ENCODE measurements at regions not wholly inside any gene's neighbourhood (a gene's known extent, or its start where the extent isn't known, plus 50 kb on each side); places are given as distances from the start of the nearest gene placed in this dataset.

- peaks cover 0 to 6% of the 10 kb centered on the region in 2 donors for H3K9me3 Mint-ChIP-seq
- H3K36me3 Mint-ChIP-seq, result peaks cover 0 to 3% of the 10 kb centered on the region in 2 donors
- no peak for DNase-seq (ENCODE audit: low spot score in 2 of 2)
- no peak for ATAC-seq
- no peak overlapping the region for H3K27ac Mint-ChIP-seq
Measured at GRCh38 chr5:67530609-67531255, 334.1 kb upstream of the CD180 start.

- H3K27ac Mint-ChIP-seq, result no peak overlapping the region
- peaks cover 0 to 5% of the 10 kb centered on the region in 2 donors for H3K36me3 Mint-ChIP-seq
- DNase-seq (ENCODE audit: low spot score in 2 of 2) (no peak), ATAC-seq (no peak)
- peaks cover 0 to 6% of the 10 kb centered on the region in 2 donors for H3K9me3 Mint-ChIP-seq
Measured at GRCh38 chr5:67528953-67529352, 332.4 kb upstream of the CD180 start.

GRCh38 chr5:67526793-67527192, 330.2 kb upstream of the CD180 start:
- DNase-seq (ENCODE audit: low spot score in 2 of 2) (no peak), ATAC-seq (no peak)
- peaks cover 0 to 5% of the 10 kb centered on the region in 2 donors for H3K36me3 Mint-ChIP-seq
- peaks cover 0 to 6% of the 10 kb centered on the region in 2 donors for H3K9me3 Mint-ChIP-seq
- no peak overlapping the region for H3K27ac Mint-ChIP-seq

GRCh38 chr5:67520161-67520908, 323.7 kb upstream of the CD180 start:
- H3K27ac Mint-ChIP-seq, result no peak overlapping the region
- ATAC-seq (no peak), DNase-seq (ENCODE audit: low spot score in 2 of 2) (no peak)
- no peaks in the 10 kb centered on the region for H3K36me3 Mint-ChIP-seq
- no peaks in the 10 kb centered on the region for H3K9me3 Mint-ChIP-seq

- H3K9me3 Mint-ChIP-seq, result peaks cover 0 to 3% of the 10 kb centered on the region in 2 donors
- DNase-seq (ENCODE audit: low spot score in 2 of 2), result no peak
- ATAC-seq, result no peak
- no peak overlapping the region for H3K27ac Mint-ChIP-seq
- H3K36me3 Mint-ChIP-seq, result no peaks in the 10 kb centered on the region
Measured at GRCh38 chr5:67518227-67518626, 321.6 kb upstream of the CD180 start.

- ATAC-seq (no peak), DNase-seq (ENCODE audit: low spot score in 2 of 2) (no peak)
- Mint-ChIP-seq H3K36me3 (no peaks in the 10 kb centered on the region), H3K9me3 (peaks cover 0 to 3% of the 10 kb centered on the region in 2 donors), H3K27ac (no peak overlapping the region)
Measured at GRCh38 chr5:67516948-67517565, 320.5 kb upstream of the CD180 start.

GRCh38 chr5:67515762-67516161, 319.2 kb upstream of the CD180 start:
- ATAC-seq, result peak in 1 of 2 donors; percentile 39
- no peaks in the 10 kb centered on the region for H3K36me3 Mint-ChIP-seq
- H3K27ac Mint-ChIP-seq, result peak overlapping the region in 1 of 2 donors; percentile 19
- H3K9me3 Mint-ChIP-seq, result peaks cover 0 to 3% of the 10 kb centered on the region in 2 donors
- no peak for DNase-seq (ENCODE audit: low spot score in 2 of 2)

GRCh38 chr5:67515020-67515689, 318.6 kb upstream of the CD180 start:
- peaks cover 3 to 5% of the 10 kb centered on the region in 2 donors for H3K9me3 Mint-ChIP-seq
- peak overlapping the region in 1 of 2 donors; percentile 19 for H3K27ac Mint-ChIP-seq
- DNase-seq (ENCODE audit: low spot score in 2 of 2), result peak in 1 of 2 donors; percentile 40
- H3K36me3 Mint-ChIP-seq, result peaks cover 0 to 5% of the 10 kb centered on the region in 2 donors
- ATAC-seq, result peak; percentile 92 to 95

GRCh38 chr5:67512758-67513157, 316.2 kb upstream of the CD180 start:
- Mint-ChIP-seq H3K27ac (no peak overlapping the region), H3K36me3 (peaks cover 0 to 7% of the 10 kb centered on the region in 2 donors), H3K9me3 (peaks cover 5 to 6% of the 10 kb centered on the region in 2 donors)
- ATAC-seq (no peak), DNase-seq (ENCODE audit: low spot score in 2 of 2) (no peak)

GRCh38 chr5:67511911-67512310, 315.3 kb upstream of the CD180 start:
- no peak for DNase-seq (ENCODE audit: low spot score in 2 of 2)
- peaks cover 0 to 7% of the 10 kb centered on the region in 2 donors for H3K36me3 Mint-ChIP-seq
- no peak for ATAC-seq
- no peak overlapping the region for H3K27ac Mint-ChIP-seq
- peaks cover 5 to 6% of the 10 kb centered on the region in 2 donors for H3K9me3 Mint-ChIP-seq

GRCh38 chr5:67510204-67510603, 313.6 kb upstream of the CD180 start:
- ATAC-seq, result peak in 1 of 2 donors; percentile 36
- Mint-ChIP-seq H3K9me3 (peaks cover 5 to 6% of the 10 kb centered on the region in 2 donors), H3K36me3 (peaks cover 0 to 7% of the 10 kb centered on the region in 2 donors), H3K27ac (no peak overlapping the region)
- no peak for DNase-seq (ENCODE audit: low spot score in 2 of 2)

- DNase-seq (ENCODE audit: low spot score in 2 of 2) (no peak), ATAC-seq (peak in 1 of 2 donors; percentile 22)
- peaks cover 4 to 5% of the 10 kb centered on the region in 2 donors for H3K9me3 Mint-ChIP-seq
- H3K36me3 Mint-ChIP-seq, result peaks cover 0 to 7% of the 10 kb centered on the region in 2 donors
- H3K27ac Mint-ChIP-seq, result no peak overlapping the region
Measured at GRCh38 chr5:67509402-67510186, 313.0 kb upstream of the CD180 start.

GRCh38 chr5:67506241-67506640, 309.6 kb upstream of the CD180 start:
- H3K36me3 Mint-ChIP-seq, result peaks cover 0 to 7% of the 10 kb centered on the region in 2 donors
- no peak for ATAC-seq
- peaks cover 4 to 5% of the 10 kb centered on the region in 2 donors for H3K9me3 Mint-ChIP-seq

GRCh38 chr5:67502951-67503350, 306.4 kb upstream of the CD180 start:
- Mint-ChIP-seq H3K27ac (no peak overlapping the region), H3K9me3 (peaks cover 0 to 7% of the 10 kb centered on the region in 2 donors), H3K36me3 (peaks cover 0 to 9% of the 10 kb centered on the region in 2 donors)
- ATAC-seq (no peak), DNase-seq (ENCODE audit: low spot score in 2 of 2) (no peak)

More at GRCh38 chr5:67506241-67506640, 309.6 kb upstream of the CD180 start:
- no peak overlapping the region for H3K27ac Mint-ChIP-seq
- DNase-seq (ENCODE audit: low spot score in 2 of 2), result no peak

- DNase-seq (ENCODE audit: low spot score in 2 of 2) (no peak), ATAC-seq (no peak)
- H3K36me3 Mint-ChIP-seq, result peaks cover 0 to 9% of the 10 kb centered on the region in 2 donors
- H3K27ac Mint-ChIP-seq, result no peak overlapping the region
- H3K9me3 Mint-ChIP-seq, result peaks cover 0 to 7% of the 10 kb centered on the region in 2 donors
Measured at GRCh38 chr5:67496051-67496450, 299.5 kb upstream of the CD180 start.

- Mint-ChIP-seq H3K9me3 (peaks cover 0 to 2% of the 10 kb centered on the region in 2 donors), H3K36me3 (peaks cover 0 to 2% of the 10 kb centered on the region in 2 donors), H3K27ac (no peak overlapping the region)
- ATAC-seq, result no peak
- DNase-seq (ENCODE audit: low spot score in 2 of 2), result no peak
Measured at GRCh38 chr5:67495072-67495471, 298.5 kb upstream of the CD180 start.

Data from activated naive CD4-positive, alpha-beta T cell treated with anti-CD3 and anti-CD28 coated beads, Interleukin-2, amount 50 U/mL, for 72 hours (primary cell).